HG03575 (cell line): ENCODE measurements at regions not wholly inside any gene's neighbourhood (a gene's known extent, or its start where the extent isn't known, plus 50 kb on each side); places are given as distances from the start of the nearest gene placed in this dataset.
"Not testable (repeated sequence)": the region's sequence is repeated elsewhere in the genome, so short reads cannot be mapped to it uniquely, and the experiment has no call there.

Experiments
- ATAC-seq: cut with Tn5 transposase; IDR thresholded peaks from one replicate; pipeline ENCODE4 v1.9.1; 2021; ENCODE audit not compliant: unreplicated experiment, insufficient number of reproducible peaks, low FRiP score; ENCODE audit errors: extremely low read depth

DNA sequence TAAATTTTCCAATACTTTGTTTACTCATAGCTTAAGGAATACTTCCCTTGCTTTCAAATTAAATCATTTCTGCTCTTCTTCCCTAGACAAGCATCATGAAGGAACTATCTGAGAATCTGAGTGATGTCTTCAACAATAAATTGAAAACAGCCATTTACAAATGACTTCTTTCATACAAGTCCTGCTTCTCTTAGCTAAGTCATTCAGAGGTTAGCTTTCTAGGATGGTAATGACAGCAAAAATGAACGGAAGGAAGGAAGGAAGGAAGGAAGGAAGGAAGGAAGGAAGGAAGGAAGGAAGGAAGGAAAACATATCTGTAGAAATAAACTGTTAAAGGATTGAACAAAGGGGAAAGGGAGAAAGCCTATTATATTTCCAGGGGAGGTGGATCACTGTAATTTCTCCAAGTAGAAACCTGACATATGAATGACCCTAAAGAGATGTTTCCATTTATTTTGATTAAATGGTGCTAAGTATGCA lies 335.0 kb upstream of the KYNU start:
- ATAC-seq: no peak

DNA sequence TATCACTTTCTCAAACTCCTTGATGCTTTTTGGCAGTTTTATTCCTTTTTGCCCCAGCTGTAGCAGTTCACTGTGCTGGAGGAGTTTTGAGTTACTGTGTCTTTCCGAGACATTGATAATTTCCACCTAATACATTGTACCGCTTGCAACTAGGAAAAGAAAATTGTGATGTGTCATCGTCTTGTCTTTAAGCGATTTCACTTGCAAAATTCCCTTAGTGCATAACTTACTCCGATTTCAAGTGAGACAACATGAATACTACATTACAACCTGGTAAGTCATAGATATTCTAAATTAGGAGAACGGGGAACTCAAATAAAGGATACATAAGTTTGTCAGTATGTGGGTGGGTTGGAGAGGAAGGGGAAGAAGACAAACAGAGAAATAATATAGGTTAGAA lies 340.5 kb upstream of the KYNU start:
- ATAC-seq: no peak

DNA sequence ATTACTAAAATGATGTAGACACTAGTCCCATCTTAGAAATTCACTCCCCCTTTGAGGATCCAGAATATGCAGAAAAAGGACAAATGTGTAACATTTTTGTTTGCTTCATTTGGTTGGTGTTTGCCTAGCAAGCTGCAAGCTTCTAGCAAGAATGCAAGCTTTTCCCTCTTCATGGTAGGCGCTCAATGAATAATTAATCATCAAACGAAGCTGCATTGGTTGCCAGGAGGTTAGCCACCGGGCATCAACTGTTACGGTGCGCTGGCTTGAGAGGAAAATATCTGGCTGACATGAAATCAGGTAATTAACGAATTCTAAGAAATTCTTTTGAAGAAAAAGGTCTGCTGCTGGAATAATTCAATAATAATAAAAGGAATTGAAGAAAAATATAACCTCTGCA lies 341.0 kb upstream of the KYNU start:
- ATAC-seq: no peak

DNA sequence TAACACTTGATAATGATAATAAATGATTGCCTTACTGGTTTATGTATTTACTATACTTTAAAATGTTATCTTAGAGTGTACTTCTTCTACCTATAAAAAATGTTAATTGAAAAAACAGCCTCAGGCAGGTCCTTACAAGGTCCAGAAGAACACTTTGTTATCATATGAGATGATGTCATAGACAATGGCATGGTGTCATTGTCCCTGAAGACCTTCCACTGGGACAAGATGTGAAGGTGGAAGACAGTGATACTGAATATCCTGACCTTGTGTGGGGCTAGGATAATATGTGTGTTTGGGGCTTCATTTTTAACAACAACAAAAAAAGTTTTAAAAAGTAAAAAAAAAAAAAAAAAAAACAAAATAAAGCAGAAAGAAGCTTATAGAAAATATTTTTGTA lies 342.2 kb upstream of the KYNU start:
- no peak for ATAC-seq

DNA sequence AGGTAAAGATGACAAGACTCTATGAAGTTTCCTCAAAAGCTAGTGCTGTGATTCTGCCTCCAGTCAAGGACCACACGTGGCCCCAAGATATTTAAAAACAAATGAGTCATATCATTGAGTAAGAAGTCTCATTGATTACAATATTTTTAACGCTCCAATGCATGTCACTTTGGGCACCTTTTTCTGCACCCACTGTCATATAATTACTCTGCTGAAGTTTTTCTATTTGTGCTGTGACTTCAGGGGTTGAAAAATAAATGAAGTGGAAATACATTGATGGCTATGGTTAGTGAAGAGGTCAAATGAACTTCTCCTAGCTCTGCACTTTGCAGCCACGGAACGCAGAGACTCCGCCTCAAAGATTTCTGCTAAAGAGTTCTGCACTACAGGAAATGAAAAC lies 344.3 kb upstream of the KYNU start:
- no peak for ATAC-seq

DNA sequence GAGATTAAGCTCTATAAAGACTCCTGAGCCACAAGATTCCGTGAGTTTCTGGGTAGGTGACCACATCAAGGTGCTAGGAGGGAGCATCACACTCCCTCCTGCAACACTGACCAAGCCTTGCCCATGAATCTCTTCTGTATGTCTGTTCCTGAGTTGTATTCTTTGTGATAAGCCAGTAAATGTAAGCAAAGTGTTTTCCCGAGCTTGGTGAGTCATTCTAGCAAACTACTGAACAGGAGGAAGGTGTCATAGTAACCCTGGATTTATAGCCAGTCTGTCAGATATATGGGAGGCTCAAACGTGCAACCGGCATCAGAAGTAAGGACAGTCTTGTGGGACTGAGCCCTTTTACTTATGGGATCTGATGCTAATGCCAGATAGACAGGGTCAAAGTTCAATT lies 346.1 kb upstream of the KYNU start:
- no peak for ATAC-seq

DNA sequence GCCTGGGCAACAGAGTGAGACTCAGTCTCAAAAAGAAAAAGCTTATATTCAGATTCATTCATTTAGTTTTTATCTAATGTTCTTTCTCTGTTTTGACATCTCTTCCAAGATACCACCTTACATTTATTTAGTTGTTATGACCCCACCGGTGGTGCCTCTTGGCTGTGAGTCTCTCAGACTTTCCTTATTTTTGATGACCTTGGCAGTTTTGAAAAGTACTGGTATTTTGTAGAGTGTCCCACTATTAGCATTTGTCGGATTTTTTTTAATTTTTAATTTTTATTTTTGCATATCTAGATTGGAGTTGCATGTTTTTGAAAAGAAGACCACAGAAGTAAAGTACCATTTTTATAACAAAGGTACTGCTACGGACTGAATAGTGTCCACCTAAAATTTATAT lies 351.7 kb upstream of the KYNU start:
- no peak for ATAC-seq

DNA sequence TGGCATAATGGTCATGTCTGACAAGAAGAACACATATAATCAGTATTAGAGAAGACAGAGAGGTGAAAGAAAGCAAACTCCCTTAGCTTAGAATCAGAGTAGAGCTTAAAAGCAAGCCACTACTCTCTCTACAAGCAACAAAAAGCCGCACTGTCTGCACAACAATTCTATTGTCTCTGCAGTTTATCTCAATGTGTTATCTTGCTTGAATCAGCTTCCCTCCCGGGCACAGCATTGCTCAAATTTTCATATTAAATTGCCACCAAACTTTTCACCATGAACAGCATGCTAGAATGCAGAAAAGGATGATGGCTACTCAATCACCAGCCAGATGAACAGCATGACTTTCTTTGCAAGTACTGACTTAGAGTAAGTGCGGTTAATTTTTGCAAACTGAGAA lies 356.0 kb upstream of the KYNU start:
- ATAC-seq: no peak

DNA sequence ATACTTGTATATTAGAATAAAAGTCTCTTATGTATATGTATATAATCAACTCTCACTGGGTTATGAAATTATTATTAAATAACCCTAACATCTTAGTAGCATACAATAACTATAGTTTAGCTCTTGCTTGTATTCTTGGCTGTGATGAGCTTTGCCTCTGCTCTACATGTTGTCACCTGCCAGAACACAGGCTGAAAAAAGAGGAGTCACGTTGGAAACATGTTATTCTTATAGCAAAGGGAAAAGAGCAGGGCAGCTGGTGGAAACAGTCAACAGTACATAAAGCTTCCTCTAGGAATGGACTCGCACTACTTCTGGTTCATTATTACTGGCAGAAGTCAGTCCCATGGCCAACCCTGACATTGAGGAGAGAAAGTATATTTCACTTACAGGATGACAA lies 362.0 kb upstream of the KYNU start:
- no peak for ATAC-seq

DNA sequence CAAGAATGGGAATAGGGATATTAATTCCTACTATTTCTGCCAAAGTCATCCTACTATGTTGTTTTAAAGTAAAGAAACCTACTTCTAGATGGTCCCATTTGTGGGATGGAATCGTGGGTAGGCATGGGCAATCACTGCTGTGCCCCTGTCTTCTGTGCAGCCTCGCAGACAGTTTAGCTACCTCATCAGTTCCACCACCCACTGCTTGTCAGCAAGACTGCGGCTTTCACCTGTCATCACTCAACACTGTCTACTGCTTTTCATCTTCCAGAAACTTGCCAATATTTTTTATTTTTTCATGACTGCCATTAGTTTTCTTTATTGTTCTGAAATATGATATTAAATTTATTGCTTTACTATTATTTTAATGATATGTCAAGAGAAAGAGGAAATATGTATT lies 368.1 kb upstream of the KYNU start:
- no peak for ATAC-seq

DNA sequence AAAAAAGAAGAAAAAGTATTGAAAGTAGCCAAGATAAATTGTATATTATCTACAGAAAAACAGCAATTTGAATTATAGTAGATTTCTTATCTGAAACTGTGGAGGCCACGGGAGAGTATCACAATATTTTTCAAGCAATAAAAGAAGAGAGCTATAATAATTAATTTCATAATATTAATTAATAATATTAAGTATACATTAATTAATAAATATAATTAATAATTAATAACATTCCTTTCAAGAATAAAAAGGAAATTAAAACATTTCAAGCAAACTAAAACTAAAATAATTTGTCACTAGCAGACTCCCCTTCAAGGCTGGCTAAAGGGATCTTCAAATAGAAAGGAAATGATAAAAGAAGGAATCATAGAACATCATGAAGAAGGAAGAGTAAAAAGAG lies 372.7 kb upstream of the KYNU start:
- no peak for ATAC-seq

DNA sequence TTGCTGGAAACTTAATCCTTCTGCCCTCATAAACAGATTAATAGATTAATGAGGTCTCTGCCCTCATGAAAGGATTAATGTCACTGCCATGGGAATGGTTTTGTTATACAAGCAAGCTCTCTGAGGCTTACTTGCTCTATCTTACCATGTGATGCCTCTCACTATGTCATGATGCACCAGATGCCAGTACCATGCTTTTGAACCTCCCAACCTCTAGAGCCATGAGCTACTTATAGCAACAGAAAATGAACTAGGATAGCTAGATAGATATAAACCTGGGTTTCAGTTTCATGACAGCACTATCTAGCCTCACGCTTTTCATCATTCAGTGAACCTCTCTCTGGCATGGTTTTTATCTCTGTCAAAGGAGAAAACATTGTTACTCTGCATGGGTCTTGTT lies 371.6 kb upstream of the LRP1B start:
- no peak for ATAC-seq

DNA sequence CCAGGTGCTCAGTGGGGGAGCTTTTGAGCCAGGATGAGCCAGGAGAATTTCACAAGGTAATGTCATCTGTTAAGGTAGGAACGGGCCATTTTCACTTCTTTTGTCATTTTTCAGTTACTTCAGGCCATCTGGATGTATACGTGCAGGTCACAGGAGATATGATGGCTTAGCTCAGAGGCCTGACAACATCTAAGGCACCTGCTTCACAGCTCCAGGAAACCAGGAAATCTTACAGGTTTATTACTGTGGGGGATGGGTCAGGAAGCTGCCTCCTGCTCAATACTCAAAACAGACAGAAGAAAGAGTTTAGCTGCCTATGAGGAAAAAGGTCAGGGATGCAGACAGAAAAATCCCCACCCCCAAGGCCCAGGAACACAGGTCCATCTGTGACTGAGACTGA lies 364.3 kb upstream of the LRP1B start:
- ATAC-seq: no peak

DNA sequence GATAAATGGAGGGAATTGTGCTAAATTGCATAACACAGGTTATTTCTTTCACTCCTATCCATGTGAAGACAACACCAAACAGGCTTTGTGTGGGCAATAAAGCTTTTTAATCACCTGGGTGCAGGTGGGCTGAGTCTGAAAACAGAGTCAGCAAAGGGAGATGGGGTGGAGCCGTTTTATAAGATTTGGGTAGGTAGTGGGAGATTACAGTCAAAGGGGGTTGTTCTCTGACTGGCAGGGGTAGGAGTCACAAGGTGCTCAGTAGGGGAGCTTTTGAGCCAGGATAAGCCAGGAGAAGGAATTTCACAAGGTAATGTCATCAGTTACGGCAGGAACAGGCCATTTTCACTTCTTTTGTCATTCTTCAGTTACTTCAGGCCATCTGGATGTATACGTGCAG lies 358.8 kb upstream of the LRP1B start:
- not testable (repeated sequence) for ATAC-seq

DNA sequence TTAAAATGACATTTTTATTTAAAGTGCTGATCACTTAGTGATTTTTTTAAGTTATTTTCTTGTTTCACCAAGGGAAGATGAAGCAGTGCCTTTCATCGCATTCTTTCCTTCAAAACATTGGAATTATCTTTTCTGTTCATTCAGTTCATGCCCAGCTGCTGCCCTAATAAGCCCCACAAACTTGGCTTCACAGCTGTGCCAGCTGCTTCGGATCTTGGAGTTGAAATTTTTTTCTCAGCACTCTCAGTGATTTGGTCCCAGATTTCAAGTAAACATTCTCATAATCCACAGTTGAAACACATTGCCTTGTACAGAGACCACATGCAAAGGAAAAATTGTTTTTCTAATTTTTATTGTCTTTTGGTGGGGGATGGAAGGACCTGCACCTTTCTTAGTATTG lies 353.3 kb upstream of the LRP1B start:
- ATAC-seq: no peak

DNA sequence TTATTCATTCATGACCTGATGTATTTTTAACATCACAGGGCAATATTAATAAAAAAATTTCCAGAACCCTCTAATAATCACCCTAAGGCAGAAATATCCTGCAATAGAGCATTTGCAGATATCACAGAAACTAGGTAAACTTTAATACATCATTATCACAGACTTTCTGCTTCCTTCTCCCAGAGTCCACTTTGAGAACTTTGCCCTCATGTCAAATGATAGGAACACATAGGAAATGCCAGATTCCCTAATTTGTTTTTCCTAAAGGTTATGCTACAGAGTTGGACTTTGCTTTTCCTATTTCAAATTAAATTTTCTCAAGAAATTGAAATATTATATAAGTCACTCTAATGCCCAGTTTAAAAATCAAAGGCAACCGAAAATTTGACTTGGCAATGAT lies 352.8 kb upstream of the LRP1B start:
- ATAC-seq: no peak

DNA sequence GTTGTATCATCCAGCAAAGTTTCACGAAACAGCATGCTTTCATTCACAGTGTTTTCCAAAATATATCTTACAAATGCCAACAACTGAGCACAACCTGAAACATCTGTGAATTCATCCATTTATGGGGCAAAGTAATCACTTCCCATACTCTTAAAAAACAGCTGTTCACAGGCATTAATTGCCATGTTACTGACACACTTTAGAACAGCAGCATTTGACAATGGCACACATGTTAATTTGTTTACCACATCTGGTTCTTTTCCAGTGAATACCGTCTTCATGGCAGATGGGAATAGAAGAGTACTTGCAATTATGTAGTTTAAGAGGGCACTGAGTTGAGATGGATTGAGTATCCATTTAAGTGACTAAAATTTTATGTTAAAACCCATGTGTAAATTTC lies 347.4 kb upstream of the LRP1B start:
- no peak for ATAC-seq

DNA sequence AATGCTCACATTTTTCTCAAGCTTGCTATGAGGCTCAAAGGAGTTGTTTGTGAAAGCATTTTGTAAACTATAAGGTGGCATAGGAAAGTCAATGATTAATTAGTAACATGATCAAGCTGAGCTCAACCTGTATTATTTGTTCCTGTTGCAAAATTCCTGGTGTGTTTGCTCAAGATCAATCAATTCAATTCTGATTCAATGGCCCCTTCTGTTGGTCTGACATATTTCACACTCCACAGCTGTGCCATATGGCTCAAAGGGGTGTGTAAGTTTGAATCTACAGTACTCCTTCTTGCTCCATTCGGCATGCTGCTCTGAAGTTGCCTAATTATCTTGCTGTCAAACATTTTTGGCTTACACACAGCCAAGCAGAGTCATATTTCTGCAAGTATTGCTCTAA lies 341.6 kb upstream of the LRP1B start:
- no peak for ATAC-seq

DNA sequence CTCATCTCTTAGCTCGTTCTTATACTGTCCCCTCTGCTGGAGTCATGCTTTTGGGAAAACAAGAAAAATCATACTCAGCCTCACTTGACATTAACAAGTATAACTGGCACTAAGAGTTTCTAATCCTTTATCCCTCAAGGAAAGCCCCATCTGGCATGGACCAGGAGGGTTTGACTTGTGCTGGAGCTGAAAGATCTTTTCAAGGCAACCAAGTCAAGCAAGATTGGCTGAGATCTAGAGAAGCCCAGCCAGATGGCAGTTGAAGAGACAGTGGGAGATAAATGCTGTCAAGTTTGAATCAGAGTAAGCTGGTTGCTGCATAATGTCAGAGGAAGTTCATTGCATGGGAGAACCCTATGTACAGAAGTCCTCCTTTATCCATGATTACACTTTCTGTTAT lies 336.5 kb upstream of the LRP1B start:
- ATAC-seq: no peak

DNA sequence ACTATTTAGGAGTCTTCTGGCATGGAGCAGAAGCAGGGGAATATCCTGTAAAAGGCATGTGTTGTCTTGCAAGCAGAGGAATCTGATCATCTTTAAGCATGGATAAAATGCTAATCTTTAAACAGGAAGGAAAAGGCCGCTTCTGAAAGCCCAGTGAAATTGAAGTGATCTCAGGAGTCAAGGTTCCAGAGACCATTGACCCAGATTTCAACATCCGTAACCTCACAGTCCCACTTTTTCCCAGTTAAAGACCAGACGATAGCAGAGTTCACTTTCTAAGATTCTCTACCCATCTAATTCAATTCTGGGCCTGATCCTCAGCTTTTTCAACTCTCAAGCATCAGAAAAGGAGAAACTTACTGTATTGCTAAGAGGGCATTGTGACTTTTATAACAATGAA lies 332.2 kb upstream of the LRP1B start:
- ATAC-seq: no peak

DNA sequence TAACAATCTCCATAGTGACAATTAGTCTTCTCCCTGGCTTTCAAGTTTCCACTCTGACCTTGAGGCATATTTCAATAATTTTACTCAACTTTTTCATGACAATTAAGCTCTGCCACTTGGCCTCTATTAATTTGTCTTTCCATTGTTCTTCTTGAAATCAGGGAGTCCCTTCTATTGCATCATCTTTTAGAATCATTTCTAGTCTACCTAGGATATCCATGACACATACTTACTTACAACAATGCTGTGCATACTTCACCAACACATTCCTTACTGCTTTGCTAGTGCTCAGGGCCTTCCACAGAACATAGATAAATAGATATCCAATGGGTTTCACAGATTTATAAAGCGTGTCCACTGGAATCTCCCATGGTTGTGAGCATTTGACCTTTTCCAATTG lies 331.5 kb upstream of the LRP1B start:
- ATAC-seq: no peak

DNA sequence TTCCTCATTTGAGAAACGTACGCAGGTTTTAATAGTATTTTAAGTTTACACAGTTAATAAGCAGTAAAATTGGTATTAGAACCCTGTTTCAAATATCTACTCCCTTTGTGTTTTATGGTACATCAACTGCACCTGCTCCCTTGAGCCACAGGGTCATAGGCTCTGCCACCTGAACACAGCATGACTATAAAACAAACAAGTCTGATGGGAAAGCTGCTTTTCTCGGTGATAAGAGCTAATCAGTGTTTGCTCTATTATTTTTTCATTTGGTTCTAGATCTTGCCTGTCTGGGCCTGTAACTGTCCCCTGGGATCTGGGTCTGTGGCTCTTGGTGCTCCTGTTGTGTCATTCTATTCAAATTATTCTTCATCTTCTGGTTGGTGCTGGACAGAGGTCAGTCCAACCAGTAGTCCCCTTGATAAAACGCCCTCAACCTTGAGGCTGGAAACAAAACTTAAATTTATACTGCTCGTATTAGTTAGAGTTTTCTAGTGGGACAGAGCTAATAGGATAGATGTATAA lies 314.8 kb upstream of the LRP1B start:
- no peak for ATAC-seq
